ENCODE measurements at regions not wholly inside any gene's neighbourhood (a gene's known extent, or its start where the extent isn't known, plus 50 kb on each side); places are given as distances from the start of the nearest gene placed in this dataset.

DNA sequence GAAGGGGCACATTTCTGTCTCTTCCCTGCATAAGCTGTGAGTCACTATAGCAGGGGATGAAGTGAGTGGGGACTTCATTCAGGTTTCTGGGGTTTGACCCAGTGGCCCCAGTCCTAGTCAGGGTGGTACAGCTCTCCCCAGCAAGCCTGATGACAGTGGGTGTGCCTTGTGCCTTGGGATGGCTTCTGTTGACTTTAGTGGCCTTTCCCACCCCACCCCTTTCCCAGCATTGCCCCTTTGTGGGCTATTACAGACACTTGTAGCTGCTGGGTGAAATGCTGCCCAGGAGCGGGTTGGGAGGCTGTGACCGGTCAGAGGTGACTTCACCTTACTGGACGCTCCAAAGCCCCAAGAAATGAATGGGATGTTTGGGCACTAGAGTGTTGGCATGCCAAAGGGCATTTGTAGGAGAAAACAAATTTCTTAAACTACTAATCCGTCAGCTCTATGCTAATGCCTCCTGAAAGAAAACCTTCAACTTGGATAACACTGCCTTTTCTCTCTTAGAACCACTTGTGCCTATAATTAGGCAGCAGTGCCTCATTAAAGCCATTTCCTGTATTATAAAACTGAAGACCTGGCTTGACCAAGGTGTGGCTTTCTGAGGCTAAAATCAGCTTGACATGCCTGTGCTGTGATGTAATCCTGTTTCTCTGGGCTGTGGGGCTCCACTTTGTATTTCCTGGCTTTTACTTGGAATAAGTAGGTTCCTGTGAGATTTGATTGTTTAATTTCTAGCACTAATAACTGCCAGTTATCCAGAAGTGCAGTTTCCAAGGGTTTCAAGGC lies 119.0 kb upstream of the SLC25A48 start:
- H3K36me3 ChIP-seq (ENCODE audit: control insufficient read depth, insufficient read depth, low read length), result no peaks in the 10 kb centered on the region
- TF ChIP-seq, protein P1, sequence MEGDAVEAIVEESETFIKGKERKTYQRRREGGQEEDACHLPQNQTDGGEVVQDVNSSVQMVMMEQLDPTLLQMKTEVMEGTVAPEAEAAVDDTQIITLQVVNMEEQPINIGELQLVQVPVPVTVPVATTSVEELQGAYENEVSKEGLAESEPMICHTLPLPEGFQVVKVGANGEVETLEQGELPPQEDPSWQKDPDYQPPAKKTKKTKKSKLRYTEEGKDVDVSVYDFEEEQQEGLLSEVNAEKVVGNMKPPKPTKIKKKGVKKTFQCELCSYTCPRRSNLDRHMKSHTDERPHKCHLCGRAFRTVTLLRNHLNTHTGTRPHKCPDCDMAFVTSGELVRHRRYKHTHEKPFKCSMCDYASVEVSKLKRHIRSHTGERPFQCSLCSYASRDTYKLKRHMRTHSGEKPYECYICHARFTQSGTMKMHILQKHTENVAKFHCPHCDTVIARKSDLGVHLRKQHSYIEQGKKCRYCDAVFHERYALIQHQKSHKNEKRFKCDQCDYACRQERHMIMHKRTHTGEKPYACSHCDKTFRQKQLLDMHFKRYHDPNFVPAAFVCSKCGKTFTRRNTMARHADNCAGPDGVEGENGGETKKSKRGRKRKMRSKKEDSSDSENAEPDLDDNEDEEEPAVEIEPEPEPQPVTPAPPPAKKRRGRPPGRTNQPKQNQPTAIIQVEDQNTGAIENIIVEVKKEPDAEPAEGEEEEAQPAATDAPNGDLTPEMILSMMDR (IDR thresholded peaks at IDR 0.05; ENCODE audit: insufficient read depth, low read depth, low read length), result no peak
- 0 out of 2 replicates have a peak, but pooled peaks cover 5% of the 10 kb centered on the region for H3K27me3 ChIP-seq (ENCODE audit: control insufficient read depth, insufficient read depth, low read length)
- no peak overlapping the region for H3K4me3 ChIP-seq (ENCODE audit: low read depth, low read length)
- CTCF ChIA-PET, result interaction anchor here (0.8 to 0.9 kb wide), 3 partner anchors 14 to 156 kb away, joined by 3 read pairs; no protein-coding TSS in a partner anchor
- POLR2A ChIA-PET, result no interaction called here
- DNase-seq (ENCODE audit: low read depth), result no peak

DNA sequence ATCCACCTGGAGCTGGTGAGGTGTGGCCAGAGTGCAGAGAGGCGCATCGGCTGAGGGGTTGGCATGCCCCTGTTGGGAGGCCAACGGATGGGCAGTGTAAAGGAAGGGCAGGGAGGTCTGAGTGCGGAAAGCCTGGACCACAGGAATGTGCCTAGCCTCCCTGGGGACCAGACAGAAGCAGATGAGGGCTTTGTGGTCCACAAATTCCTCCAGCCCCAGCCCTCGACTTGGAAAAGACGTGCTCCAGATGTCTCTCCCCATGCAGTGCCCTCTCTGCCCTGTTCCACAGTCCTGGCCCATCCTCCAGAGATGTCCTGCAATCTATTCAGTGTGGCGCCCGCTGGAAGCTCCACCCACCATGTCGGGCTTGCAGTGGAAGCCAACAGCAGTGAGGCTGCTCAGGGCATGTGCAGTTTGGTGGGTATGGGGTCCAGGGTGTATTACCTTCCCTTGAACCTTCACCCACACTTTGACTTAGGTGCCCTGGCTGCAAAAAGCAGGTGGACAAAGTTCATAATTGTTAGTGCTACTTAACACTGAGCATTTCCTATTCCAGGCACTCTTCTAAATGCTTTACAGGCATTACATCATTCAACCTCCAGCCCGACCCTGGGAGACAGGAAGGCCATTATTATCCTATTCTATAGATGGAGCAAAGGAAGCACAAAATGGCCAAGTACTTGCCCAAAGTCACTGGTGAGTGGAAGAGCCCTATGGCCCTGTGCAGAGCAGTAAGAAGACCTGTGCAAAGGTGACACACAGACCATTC lies 120.2 kb upstream of the SLC25A48 start:
- DNase-seq (ENCODE audit: low read depth), result no peak
- Histone ChIP-seq H3K27me3 (ENCODE audit: control insufficient read depth, insufficient read depth, low read length) (0 out of 2 replicates have a peak, but pooled peaks cover 5% of the 10 kb centered on the region), H3K36me3 (ENCODE audit: control insufficient read depth, insufficient read depth, low read length) (no peaks in the 10 kb centered on the region), H3K4me3 (ENCODE audit: low read depth, low read length) (no peak overlapping the region)
- ChIA-PET POLR2A (no interaction called here), CTCF (interaction anchor here (1.4 to 2.3 kb wide), 2 partner anchors 16 to 17 kb away, joined by 3 to 5 read pairs; no protein-coding TSS in a partner anchor)
- TF ChIP-seq, protein P1 (IDR thresholded peaks at IDR 0.05; ENCODE audit: insufficient read depth, low read depth, low read length), result no peak

- ChIA-PET POLR2A (no interaction called here), CTCF (interaction anchor here (1.4 to 2.3 kb wide), 2 partner anchors 15 to 18 kb away, joined by 3 to 5 read pairs; no protein-coding TSS in a partner anchor)
- H3K4me3 ChIP-seq (ENCODE audit: low read depth, low read length), result no peak overlapping the region
- TF ChIP-seq, protein P1 (IDR thresholded peaks at IDR 0.05; ENCODE audit: insufficient read depth, low read depth, low read length), result no peak
- 0 out of 2 replicates have a peak, but pooled peaks cover 5% of the 10 kb centered on the region for H3K27me3 ChIP-seq (ENCODE audit: control insufficient read depth, insufficient read depth, low read length)
- no peak for DNase-seq (ENCODE audit: low read depth)
- no peaks in the 10 kb centered on the region for H3K36me3 ChIP-seq (ENCODE audit: control insufficient read depth, insufficient read depth, low read length)
Observed at GRCh38 chr5:135713161-135713915, 121.1 kb upstream of the SLC25A48 start.

DNA sequence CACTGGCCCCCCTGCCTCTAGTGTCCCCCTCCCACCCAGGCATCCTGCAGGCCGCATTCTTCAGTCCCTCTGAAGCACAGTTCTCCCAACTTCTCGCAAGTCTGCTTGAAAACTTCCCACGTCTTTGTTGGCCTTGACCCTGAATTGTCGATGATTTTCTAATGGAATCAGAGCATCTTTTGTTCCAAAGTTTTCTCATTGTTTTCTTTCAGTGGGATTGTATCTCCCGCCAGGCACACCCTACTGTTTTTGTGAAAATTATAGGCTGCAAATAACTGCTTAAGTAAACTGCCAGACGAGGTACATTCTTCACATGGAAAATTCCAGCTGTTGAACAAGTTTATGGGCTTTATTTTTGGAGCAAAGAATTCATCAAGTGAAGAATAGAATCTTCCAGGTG lies 122.6 kb upstream of the SLC25A48 start:
- Histone ChIP-seq H3K4me3 (ENCODE audit: low read depth, low read length) (no peak overlapping the region), H3K36me3 (ENCODE audit: control insufficient read depth, insufficient read depth, low read length) (no peaks in the 10 kb centered on the region), H3K27me3 (ENCODE audit: control insufficient read depth, insufficient read depth, low read length) (0 out of 2 replicates have a peak, but pooled peaks cover 5% of the 10 kb centered on the region)
- no peak for DNase-seq (ENCODE audit: low read depth)
- ChIA-PET POLR2A (no interaction called here), CTCF (no interaction called here)
- TF ChIP-seq, protein P1 (IDR thresholded peaks at IDR 0.05; ENCODE audit: insufficient read depth, low read depth, low read length), result no peak
